ENCODE measurements at regions not wholly inside any gene's neighbourhood (a gene's known extent, or its start where the extent isn't known, plus 50 kb on each side); places are given as distances from the start of the nearest gene placed in this dataset.

DNA sequence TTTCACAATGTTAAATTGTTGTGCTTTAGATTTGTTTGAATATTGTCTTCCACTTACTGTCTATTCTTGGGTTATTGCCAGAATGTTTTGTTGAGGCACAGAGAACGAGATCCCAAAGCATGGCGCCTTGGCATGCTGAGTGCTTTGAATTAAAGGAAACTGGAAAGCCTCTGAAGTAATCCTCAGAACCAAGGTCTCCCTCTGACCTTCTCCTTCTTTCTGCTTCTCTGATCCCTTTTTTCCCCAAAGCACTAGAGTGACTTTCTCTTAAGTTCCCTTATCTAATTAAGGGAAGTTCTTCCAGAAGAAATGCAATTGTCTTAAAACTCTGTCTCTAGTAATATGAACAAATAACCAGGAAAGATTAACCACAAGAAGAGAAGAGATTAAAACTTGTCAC is 214.7 kb downstream of the SPP2 start:
- TF ChIP-seq GABPA (IDR thresholded peaks at IDR 0.05; ENCODE audit: low read depth) (no peak), POLR2AphosphoS5 (IDR thresholded peaks at IDR 0.05; ENCODE audit: low read depth) (no peak)
